Left ventricle myocardium superior (tissue), 1 donor: ENCODE measurements at regions not wholly inside any gene's neighbourhood (a gene's known extent, or its start where the extent isn't known, plus 50 kb on each side); places are given as distances from the start of the nearest gene placed in this dataset.

Experiments used
- ATAC-seq: fragments of 200-7000 bp; cut with Tn5 transposase; one replicate; pipeline ENCODE4 v1.9.1; 2020; ENCODE audit warnings: mild to moderate bottlenecking, moderate library complexity
- DNase-seq: peaks from one replicate; pipeline ENCODE4 v3.0.0-alpha.2; 2020
- intact Hi-C: fragments of 100-400 bp; cut with micrococcal nuclease; formaldehyde crosslinking; loops from one replicate; pipeline ENCODE4 v1.11.0; 2022
- donor health status: DM: no; HTN: yes; CAD: no; lungs with severe emphysema.

GRCh38 chr17:63347475-63347874 is 98.6 kb downstream of the CYB561 start:
- no peak for ATAC-seq
- intact Hi-C loops, result no loop called here
- no peak for DNase-seq

- ATAC-seq (peak; percentile 43), DNase-seq (no peak)
- intact Hi-C loops, result no loop called here
These were observed 96.6 kb downstream of the CYB561 start for GRCh38 chr17:63349478-63350000.

GRCh38 chr17:63350364-63350763 is 95.7 kb downstream of the CYB561 start:
- intact Hi-C loops, result no loop called here
- ATAC-seq, result no peak

GRCh38 chr17:63354256-63354655 is 91.8 kb downstream of the CYB561 start:
- no peak for ATAC-seq
- intact Hi-C loops, result no loop called here
- no peak for DNase-seq

More at GRCh38 chr17:63350364-63350763, 95.7 kb downstream of the CYB561 start:
- DNase-seq, result no peak

GRCh38 chr17:63356337-63356757 is 89.8 kb downstream of the CYB561 start:
- DNase-seq (no peak), ATAC-seq (peak; percentile 82)
- intact Hi-C loops, result no loop called here

- intact Hi-C loops, result no loop called here
- no peak for DNase-seq
- ATAC-seq, result no peak
These were observed 87.8 kb downstream of the CYB561 start for GRCh38 chr17:63358111-63358839.

GRCh38 chr17:63358956-63359355 is 87.2 kb downstream of the CYB561 start:
- DNase-seq, result no peak
- intact Hi-C loops, result no loop called here
- no peak for ATAC-seq

- intact Hi-C loops, result no loop called here
- no peak for DNase-seq
- ATAC-seq, result peak; percentile 32
These were observed 84.9 kb downstream of the CYB561 start for GRCh38 chr17:63361182-63361581.

GRCh38 chr17:63362115-63362514 is 84.0 kb downstream of the CYB561 start:
- DNase-seq (no peak), ATAC-seq (no peak)
- intact Hi-C loops, result no loop called here

- intact Hi-C loops, result no loop called here
These were observed 81.7 kb downstream of the CYB561 start for GRCh38 chr17:63364387-63364786.

GRCh38 chr17:63364944-63365343 is 81.2 kb downstream of the CYB561 start:
- ATAC-seq (peak; percentile 24), DNase-seq (no peak)
- intact Hi-C loops, result no loop called here

More at GRCh38 chr17:63364387-63364786, 81.7 kb downstream of the CYB561 start:
- ATAC-seq (no peak), DNase-seq (no peak)

- intact Hi-C loops, result no loop called here
- DNase-seq, result no peak
- peak; percentile 14 for ATAC-seq
These were observed 80.5 kb downstream of the CYB561 start for GRCh38 chr17:63365366-63366240.

GRCh38 chr17:63366241-63366566 is 79.9 kb downstream of the CYB561 start:
- ATAC-seq (no peak), DNase-seq (no peak)
- intact Hi-C loops, result no loop called here

GRCh38 chr17:63369233-63369632 is 76.9 kb downstream of the CYB561 start:
- intact Hi-C loops, result no loop called here
- DNase-seq (no peak), ATAC-seq (peak; percentile 61)

- intact Hi-C loops, result no loop called here
These were observed 75.4 kb downstream of the CYB561 start for GRCh38 chr17:63370696-63371095.

GRCh38 chr17:63376949-63377348 is 69.2 kb downstream of the CYB561 start:
- intact Hi-C loops, result no loop called here
- ATAC-seq (no peak), DNase-seq (no peak)

More at GRCh38 chr17:63370696-63371095, 75.4 kb downstream of the CYB561 start:
- ATAC-seq, result no peak
- no peak for DNase-seq

- ATAC-seq (peak; percentile 78), DNase-seq (no peak)
- intact Hi-C loops, result no loop called here
These were observed 67.4 kb downstream of the CYB561 start for GRCh38 chr17:63378411-63379375.

GRCh38 chr17:63379636-63380035 is 66.5 kb downstream of the CYB561 start:
- ATAC-seq (no peak), DNase-seq (no peak)
- intact Hi-C loops, result no loop called here

GRCh38 chr17:63381101-63381729 is 64.9 kb downstream of the CYB561 start:
- DNase-seq, result no peak
- no peak for ATAC-seq
- intact Hi-C loops, result no loop called here
